HepG2 (cell line): ENCODE measurements at regions not wholly inside any gene's neighbourhood (a gene's known extent, or its start where the extent isn't known, plus 50 kb on each side); places are given as distances from the start of the nearest gene placed in this dataset.

Source experiments
- ATAC-seq: fragments of 200-7000 bp; cut with Tn5 transposase; 3 replicates; pipeline ENCODE4 v1.9.1; 2020; ENCODE audit warnings: mild to moderate bottlenecking, moderate library complexity
- BruUV-seq: library from RNA; stranded (reverse); fragments of 400-500 nt; replicated peaks from 2 replicates; lab custom pipeline; 2021; lab: Mats Ljungman, UMichigan
- CTCF ChIA-PET: fragments of 300-600 bp; formaldehyde crosslinking; extraction: SDS; loops from one replicate; lab custom pipeline; 2021; ENCODE audit warnings: low total read pairs, inconsistent platforms, low intra/inter-chr PET ratio; lab: Yijun Ruan, JAX
- POLR2A ChIA-PET: fragments of 350-600 bp; sonication (Branson Sonifier 250); formaldehyde crosslinking; loops from one replicate; lab custom pipeline; 2020; ENCODE audit warnings: antibody characterized with exemption, inconsistent platforms; lab: Yijun Ruan, JAX
- DNase-seq: peaks from one replicate; pipeline ENCODE4 v3.0.0-alpha.2; 2015; ENCODE audit warnings: low spot score
- FAIRE-seq: peaks from 3 replicates; lab custom pipeline; 2011; peaks lifted over from hg19 to GRCh38; lab: Jason Lieb, UNC
- H2AFZ ChIP-seq: one replicate; pipeline ENCODE4 v1.6.1; 2011; ENCODE audit warnings: low read length, inconsistent platforms
- H3K27ac ChIP-seq: fragments of 300-600 bp; 3 replicates; pipeline ENCODE4 v1.8.0; 2011; ENCODE audit warnings: mixed run types, mild to moderate bottlenecking, mixed read lengths, low read length, inconsistent platforms; ENCODE audit not compliant: insufficient read depth; ENCODE audit errors: extremely low read length
- H3K27me3 ChIP-seq, 2 experiments: fragments of 200-600 bp in 1 of 2; 2 replicates in 1 of 2; 3 replicates in 1 of 2; pipeline versions ENCODE4 v1.6.0 to v1.8.0; 2011; ENCODE audit warnings: low read length in 2 of 2, mild to moderate bottlenecking in 2 of 2, moderate library complexity in 2 of 2, inconsistent platforms in 1 of 2; ENCODE audit not compliant: insufficient read depth in 2 of 2, control insufficient read depth in 1 of 2
- H3K36me3 ChIP-seq, 2 experiments: fragments of 200-600 bp in 1 of 2; replicated peaks in 1 of 2; 2 replicates in 1 of 2; 3 replicates in 1 of 2; pipeline versions ENCODE4 v1.5.1 to v1.8.0; 2011; ENCODE audit warnings: low read length in 2 of 2, inconsistent platforms in 1 of 2; ENCODE audit not compliant: insufficient read depth in 2 of 2, control insufficient read depth in 1 of 2
- H3K4me1 ChIP-seq: 2 replicates; pipeline ENCODE4 v1.5.1; 2012; ENCODE audit warnings: low read length, inconsistent platforms; ENCODE audit not compliant: insufficient read depth
- H3K4me2 ChIP-seq: 2 replicates; pipeline ENCODE4 v1.6.0; 2011; ENCODE audit warnings: low read depth, low read length, inconsistent platforms
- H3K4me3 ChIP-seq, 3 experiments: fragments of 200-600 bp in 1 of 3; sonication (generic), shearing (Covaris generic) in 1 of 3; replicated peaks in 1 of 3; 2 replicates each; pipeline ENCODE4 v1.5.1; 2011 to 2016; ENCODE audit warnings: low read length in 3 of 3, inconsistent platforms in 2 of 3, low read depth in 2 of 3, mild to moderate bottlenecking in 2 of 3, control low read depth in 1 of 3, mixed read lengths in 1 of 3; ENCODE audit not compliant: insufficient read depth in 1 of 3
- H3K79me2 ChIP-seq: one replicate; pipeline ENCODE4 v1.6.1; 2011; ENCODE audit warnings: low read length, inconsistent platforms; ENCODE audit not compliant: insufficient read depth
- H3K9ac ChIP-seq: 2 replicates; pipeline ENCODE4 v1.6.0; 2011; ENCODE audit warnings: mild to moderate bottlenecking, low read depth, low read length, inconsistent platforms; ENCODE audit not compliant: insufficient read depth
- H3K9me3 ChIP-seq: 2 replicates; pipeline ENCODE4 v1.5.1; 2012; ENCODE audit warnings: mild to moderate bottlenecking, low read length
- H4K20me1 ChIP-seq: 2 replicates; pipeline ENCODE4 v1.6.0; 2011; ENCODE audit warnings: inconsistent platforms, mild to moderate bottlenecking, low read length, moderate library complexity; ENCODE audit not compliant: insufficient read depth
- ATAD3A ChIP-seq: sonication (generic); formaldehyde crosslinking; IDR thresholded peaks from 2 replicates; pipeline ENCODE4 v1.4.0; 2020; ENCODE audit warnings: missing genetic modification reagents
- HIVEP1 ChIP-seq: sonication (generic); formaldehyde crosslinking; IDR thresholded peaks from 2 replicates; pipeline ENCODE4 v1.4.0; 2020; ENCODE audit warnings: mild to moderate bottlenecking, missing genetic modification reagents
- IRF2 ChIP-seq: IDR thresholded peaks from 2 replicates; pipeline ENCODE4 v1.6.1; 2018; ENCODE audit warnings: missing genetic modification reagents, missing compliant biosample characterization
- KLF11 ChIP-seq: IDR thresholded peaks from 2 replicates; pipeline ENCODE4 v1.6.1; 2016; ENCODE audit warnings: missing compliant biosample characterization
- MBNL3 ChIP-seq: fragments of 250-450 bp; sonication (Bioruptor Pico); conservative IDR thresholded peaks from 2 replicates; pipeline ENCODE4 v1.8.0; 2022; ENCODE audit warnings: mild to moderate bottlenecking, inconsistent platforms
- MXD3 ChIP-seq: IDR thresholded peaks from 2 replicates; pipeline ENCODE4 v1.6.1; 2016; ENCODE audit warnings: mild to moderate bottlenecking, missing biosample characterization, missing genetic modification reagents
- NFAT5 ChIP-seq: sonication (generic); formaldehyde crosslinking; IDR thresholded peaks from 2 replicates; pipeline ENCODE4 v1.4.0; 2020; ENCODE audit warnings: missing genetic modification reagents
- RFXAP ChIP-seq: sonication (generic); formaldehyde crosslinking; IDR thresholded peaks from 2 replicates; pipeline ENCODE4 v1.4.0; 2020; ENCODE audit warnings: missing genetic modification reagents, borderline replicate concordance
- SAP130 ChIP-seq: IDR thresholded peaks from 2 replicates; pipeline ENCODE4 v1.6.1; 2016; ENCODE audit warnings: low read depth
- SNAPC5 ChIP-seq: sonication (generic); formaldehyde crosslinking; IDR thresholded peaks from 2 replicates; pipeline ENCODE4 v1.8.1; 2023; ENCODE audit warnings: mild to moderate bottlenecking, missing genetic modification reagents, borderline replicate concordance
- SRF ChIP-seq: IDR thresholded peaks from 2 replicates; pipeline ENCODE4 v1.6.1; 2011; ENCODE audit warnings: mild to moderate bottlenecking, low read depth, low read length, moderate library complexity
- SSRP1 ChIP-seq: IDR thresholded peaks from 2 replicates; pipeline ENCODE4 v1.6.1; 2016; ENCODE audit warnings: control low read depth
- TOPORS ChIP-seq: sonication (generic); formaldehyde crosslinking; IDR thresholded peaks from 2 replicates; pipeline ENCODE4 v1.8.0; 2023; ENCODE audit warnings: mild to moderate bottlenecking, missing genetic modification reagents
- ZNF619 ChIP-seq: sonication (generic); formaldehyde crosslinking; IDR thresholded peaks from 2 replicates; pipeline ENCODE4 v1.4.0; 2020; ENCODE audit warnings: mild to moderate bottlenecking, missing genetic modification reagents
- ZNF772 ChIP-seq: sonication (generic); formaldehyde crosslinking; IDR thresholded peaks from 2 replicates; pipeline ENCODE4 v1.5.0; 2020; ENCODE audit warnings: mild to moderate bottlenecking, missing genetic modification reagents
- ZSCAN29 ChIP-seq: sonication (generic); formaldehyde crosslinking; conservative IDR thresholded peaks from 2 replicates; pipeline ENCODE4 v1.4.0; 2020; ENCODE audit warnings: mild to moderate bottlenecking, missing genetic modification reagents
- ZSCAN30 ChIP-seq: sonication (generic); formaldehyde crosslinking; IDR thresholded peaks from 2 replicates; pipeline ENCODE4 v1.5.0; 2020; ENCODE audit warnings: mild to moderate bottlenecking, missing genetic modification reagents
- WGBS: methylation state at CpG from one replicate; pipeline ENCODE4 v1.1.6; 2017; ENCODE audit warnings: low lambda C conversion rate; 5-methylcytosine and 5-hydroxymethylcytosine counted together
- in situ Hi-C: cut with HindIII; loops from 2 replicates; pipeline ENCODE4 v1.10.0; 2017; ENCODE audit warnings: low pct_unique_long_range_greater_than_20kb; ENCODE audit not compliant: extremely low pct_ligation_motif_present
- intact Hi-C: fragments of 100-400 bp; cut with micrococcal nuclease; formaldehyde crosslinking; loops from one replicate; pipeline ENCODE4 v1.10.0; 2022; ENCODE audit not compliant: unreplicated experiment

GRCh38 chr18:10249801-10250200, 204.6 kb upstream of the APCDD1 start:
- Histone ChIP-seq H3K4me2 (no peak overlapping the region), H3K4me3 (no peak overlapping the region)
- 50% methylated on average over 1 of the region's 1 CpG for WGBS
- TF ChIP-seq ZSCAN30 (CRISPR knock-in tag): no peak
- no peak for TF ChIP-seq SAP130 (CRISPR knock-in tag)
- no peak for TF ChIP-seq IRF2 (CRISPR knock-in tag)
- no peak for TF ChIP-seq KLF11 (CRISPR knock-in tag)
- no peak for TF ChIP-seq MBNL3
- no peak for TF ChIP-seq MXD3 (CRISPR knock-in tag)
- TF ChIP-seq SSRP1 (CRISPR knock-in tag): no peak
- TF ChIP-seq ZNF772 (CRISPR knock-in tag): no peak
- TF ChIP-seq, all 625 proteins: peak for 0
- H3K36me3 ChIP-seq: no peaks in the 10 kb centered on the region
- intact Hi-C loops: no loop called here
- ATAC-seq (no peak), DNase-seq (no peak), FAIRE-seq (no peak)
- H3K4me1 ChIP-seq: no peaks in the 10 kb centered on the region
- H3K9me3 ChIP-seq: no peaks in the 10 kb centered on the region
- no peak overlapping the region for H2AFZ ChIP-seq
- H4K20me1 ChIP-seq: no peaks in the 10 kb centered on the region
- H3K27me3 ChIP-seq: peaks cover 1 to 5% of the 10 kb centered on the region in 2 experiments; a peak in 2 of 5 replicates
- ChIA-PET POLR2A (no interaction called here), CTCF (no interaction called here)
- H3K27ac ChIP-seq: no peak overlapping the region
- H3K79me2 ChIP-seq: no peaks in the 10 kb centered on the region
- H3K9ac ChIP-seq: no peak overlapping the region
- in situ Hi-C loops: no loop called here
- no TSS peak for BruUV-seq

- WGBS: 46% methylated on average over 4 of the region's 4 CpGs
- H3K9ac ChIP-seq: no peak overlapping the region
- H2AFZ ChIP-seq: no peak overlapping the region
- no peaks in the 10 kb centered on the region for H3K4me1 ChIP-seq
- H4K20me1 ChIP-seq: no peaks in the 10 kb centered on the region
- FAIRE-seq: no peak
- H3K27ac ChIP-seq: no peak overlapping the region
- no peaks in the 10 kb centered on the region for H3K27me3 ChIP-seq
- intact Hi-C loops: no loop called here
- no peak for DNase-seq
- H3K4me3 ChIP-seq: no peak overlapping the region
- H3K9me3 ChIP-seq: no peaks in the 10 kb centered on the region
- H3K36me3 ChIP-seq: no peaks in the 10 kb centered on the region
- ChIA-PET CTCF (no interaction called here), POLR2A (no interaction called here)
- in situ Hi-C loops: no loop called here
- no TSS peak for BruUV-seq
- no peak for ATAC-seq
- H3K4me2 ChIP-seq: no peak overlapping the region
- no peaks in the 10 kb centered on the region for H3K79me2 ChIP-seq
- TF ChIP-seq TOPORS (CRISPR knock-in tag) (no peak), SNAPC5 (CRISPR knock-in tag) (no peak), ATAD3A (CRISPR knock-in tag) (no peak), NFAT5 (no peak), RFXAP (no peak), ZSCAN29 (CRISPR knock-in tag) (no peak), ZNF619 (CRISPR knock-in tag) (no peak), HIVEP1 (no peak), SRF (no peak)
Observed at GRCh38 chr18:10252494-10252893, 201.9 kb upstream of the APCDD1 start.
